ENCODE measurements at regions not wholly inside any gene's neighbourhood (a gene's known extent, or its start where the extent isn't known, plus 50 kb on each side); places are given as distances from the start of the nearest gene placed in this dataset.

DNA sequence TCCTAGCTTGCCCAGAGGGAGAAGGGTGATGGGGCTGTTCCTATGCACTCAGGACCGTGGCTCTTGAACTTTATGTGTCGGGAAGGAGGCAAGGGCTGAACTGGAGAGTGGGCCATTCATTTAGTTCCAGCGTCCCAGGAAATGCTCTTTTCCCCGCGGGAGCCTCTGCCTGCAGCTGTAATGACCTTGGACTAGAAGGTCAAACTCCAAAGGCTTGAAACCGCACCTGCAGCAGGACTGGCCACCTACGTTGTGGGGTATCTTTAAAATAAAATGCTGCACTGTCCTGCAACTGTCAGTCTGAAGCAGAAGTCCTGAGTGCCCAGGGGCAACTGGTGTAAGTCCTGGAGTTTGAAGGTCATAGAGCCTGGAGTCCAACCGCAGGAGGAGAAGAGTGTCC lies 61.5 kb upstream of the LSM6 start:
- Histone ChIP-seq H3K9me3 (no peaks in the 10 kb centered on the region), H3K27ac (no peak overlapping the region), H3K27me3 (no peaks in the 10 kb centered on the region), H3K4me1 (no peaks in the 10 kb centered on the region), H3K36me3 (no peaks in the 10 kb centered on the region), H3K4me3 (no peak overlapping the region)
- no peak for TF ChIP-seq POLR2A (IDR thresholded peaks at IDR 0.05)
- TF ChIP-seq, protein P1, sequence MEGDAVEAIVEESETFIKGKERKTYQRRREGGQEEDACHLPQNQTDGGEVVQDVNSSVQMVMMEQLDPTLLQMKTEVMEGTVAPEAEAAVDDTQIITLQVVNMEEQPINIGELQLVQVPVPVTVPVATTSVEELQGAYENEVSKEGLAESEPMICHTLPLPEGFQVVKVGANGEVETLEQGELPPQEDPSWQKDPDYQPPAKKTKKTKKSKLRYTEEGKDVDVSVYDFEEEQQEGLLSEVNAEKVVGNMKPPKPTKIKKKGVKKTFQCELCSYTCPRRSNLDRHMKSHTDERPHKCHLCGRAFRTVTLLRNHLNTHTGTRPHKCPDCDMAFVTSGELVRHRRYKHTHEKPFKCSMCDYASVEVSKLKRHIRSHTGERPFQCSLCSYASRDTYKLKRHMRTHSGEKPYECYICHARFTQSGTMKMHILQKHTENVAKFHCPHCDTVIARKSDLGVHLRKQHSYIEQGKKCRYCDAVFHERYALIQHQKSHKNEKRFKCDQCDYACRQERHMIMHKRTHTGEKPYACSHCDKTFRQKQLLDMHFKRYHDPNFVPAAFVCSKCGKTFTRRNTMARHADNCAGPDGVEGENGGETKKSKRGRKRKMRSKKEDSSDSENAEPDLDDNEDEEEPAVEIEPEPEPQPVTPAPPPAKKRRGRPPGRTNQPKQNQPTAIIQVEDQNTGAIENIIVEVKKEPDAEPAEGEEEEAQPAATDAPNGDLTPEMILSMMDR (IDR thresholded peaks at IDR 0.05) = no peak
- no peak for TF ChIP-seq POLR2AphosphoS5 (IDR thresholded peaks at IDR 0.05; ENCODE audit: insufficient read depth in 1 of 2, low read depth in 1 of 2)
- no peak for DNase-seq (ENCODE audit: extremely low spot score in 2 of 2)
- intact Hi-C loops (cut with DNase I) = no loop called here

DNA sequence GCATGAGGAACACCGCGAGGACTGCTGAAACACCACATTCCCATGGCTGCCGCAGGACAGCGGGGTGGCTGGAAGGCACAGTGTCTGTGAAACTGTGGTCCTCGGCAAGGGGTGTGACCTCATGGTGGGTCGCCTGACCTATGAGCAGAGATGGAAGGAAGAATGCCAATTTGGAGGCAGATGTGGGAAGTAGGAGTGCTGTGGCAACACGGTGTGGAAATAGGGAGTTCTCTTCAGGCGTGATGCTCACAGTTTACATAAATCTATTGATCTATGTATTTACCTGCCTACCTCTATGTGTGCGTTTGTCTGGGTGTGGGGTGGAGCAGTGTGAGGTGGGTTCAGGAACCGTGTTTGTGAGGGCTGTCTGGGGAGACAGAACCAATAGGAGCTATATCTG lies 62.3 kb upstream of the LSM6 start:
- no peaks in the 10 kb centered on the region for H3K4me1 ChIP-seq

DNA sequence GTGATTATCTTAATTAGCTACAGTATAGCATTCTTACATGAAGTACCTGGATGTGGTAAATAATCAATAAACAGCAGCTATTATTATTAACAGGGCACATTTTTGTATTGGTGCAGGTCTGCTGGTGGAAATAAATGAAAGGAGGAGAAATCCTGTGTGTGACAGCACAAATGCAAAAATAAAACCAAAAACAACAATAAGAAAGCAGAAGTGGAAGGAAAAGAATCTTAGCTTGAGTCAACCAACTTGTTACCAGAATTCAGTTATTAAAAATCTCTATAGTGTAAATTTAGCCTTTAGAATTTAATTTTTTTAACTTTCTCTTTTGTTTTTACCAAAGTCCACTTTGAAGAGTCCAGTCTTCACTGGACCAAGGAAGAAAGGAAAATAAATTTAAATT lies 63.1 kb upstream of the LSM6 start:
- Histone ChIP-seq H3K27me3 (no peaks in the 10 kb centered on the region), H3K9me3 (no peaks in the 10 kb centered on the region), H3K36me3 (no peaks in the 10 kb centered on the region), H3K4me3 (no peak overlapping the region), H3K4me1 (no peaks in the 10 kb centered on the region), H3K27ac (no peak overlapping the region)
- TF ChIP-seq POLR2A (IDR thresholded peaks at IDR 0.05) (no peak), POLR2AphosphoS5 (IDR thresholded peaks at IDR 0.05; ENCODE audit: insufficient read depth in 1 of 2, low read depth in 1 of 2) (no peak)
- TF ChIP-seq, protein P1 (IDR thresholded peaks at IDR 0.05) = no peak
- no peak for DNase-seq (ENCODE audit: extremely low spot score in 2 of 2)
- intact Hi-C loops (cut with DNase I) = no loop called here

More for the DNA sequence above, 62.3 kb upstream of the LSM6 start:
- no peaks in the 10 kb centered on the region for H3K36me3 ChIP-seq
- no peak for DNase-seq (ENCODE audit: extremely low spot score in 2 of 2)
- H3K9me3 ChIP-seq = no peaks in the 10 kb centered on the region
- no peak for TF ChIP-seq POLR2AphosphoS5 (IDR thresholded peaks at IDR 0.05; ENCODE audit: insufficient read depth in 1 of 2, low read depth in 1 of 2)
- TF ChIP-seq, protein P1 (IDR thresholded peaks at IDR 0.05) = no peak
- no peak for TF ChIP-seq POLR2A (IDR thresholded peaks at IDR 0.05)
- H3K27me3 ChIP-seq = no peaks in the 10 kb centered on the region
- H3K27ac ChIP-seq = no peak overlapping the region
- intact Hi-C loops (cut with DNase I) = no loop called here
- no peak overlapping the region for H3K4me3 ChIP-seq

DNA sequence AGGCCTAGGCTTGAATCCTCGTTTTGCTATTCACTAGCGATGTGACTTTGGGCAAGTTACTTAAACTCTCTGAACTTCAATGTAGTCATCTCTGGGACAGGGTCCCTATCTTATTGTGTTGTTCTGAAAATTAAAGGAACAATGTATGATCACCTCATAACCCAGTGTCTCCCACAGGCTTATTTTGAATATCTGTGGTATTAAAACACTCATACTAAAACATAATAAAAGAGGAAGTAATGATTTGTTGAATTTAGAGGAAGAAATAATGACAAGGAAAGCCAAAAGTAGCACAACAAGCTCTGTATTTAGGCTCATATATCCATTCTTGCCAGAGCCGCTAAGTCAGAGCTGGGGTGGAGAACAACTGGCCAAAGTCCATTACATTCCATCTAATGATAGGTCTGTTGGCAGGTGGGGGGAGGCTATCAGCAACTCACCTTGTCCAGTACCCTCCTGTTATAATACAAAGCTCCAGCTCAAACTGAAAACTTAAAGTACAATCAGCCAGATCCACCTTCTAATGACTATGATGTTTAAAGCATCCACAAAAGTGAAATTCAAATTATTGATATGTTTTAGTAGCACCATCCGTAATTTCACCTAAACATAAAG lies 64.5 kb upstream of the LSM6 start:
- intact Hi-C loops (cut with DNase I) = no loop called here
- Histone ChIP-seq H3K36me3 (no peaks in the 10 kb centered on the region), H3K4me3 (no peak overlapping the region), H3K27me3 (no peaks in the 10 kb centered on the region), H3K27ac (no peak overlapping the region), H3K4me1 (no peaks in the 10 kb centered on the region), H3K9me3 (no peaks in the 10 kb centered on the region)
- TF ChIP-seq POLR2A (IDR thresholded peaks at IDR 0.05) (no peak), POLR2AphosphoS5 (IDR thresholded peaks at IDR 0.05; ENCODE audit: insufficient read depth in 1 of 2, low read depth in 1 of 2) (no peak)
- TF ChIP-seq, protein P1 (IDR thresholded peaks at IDR 0.05) = no peak
- DNase-seq (ENCODE audit: extremely low spot score in 2 of 2) = no peak

DNA sequence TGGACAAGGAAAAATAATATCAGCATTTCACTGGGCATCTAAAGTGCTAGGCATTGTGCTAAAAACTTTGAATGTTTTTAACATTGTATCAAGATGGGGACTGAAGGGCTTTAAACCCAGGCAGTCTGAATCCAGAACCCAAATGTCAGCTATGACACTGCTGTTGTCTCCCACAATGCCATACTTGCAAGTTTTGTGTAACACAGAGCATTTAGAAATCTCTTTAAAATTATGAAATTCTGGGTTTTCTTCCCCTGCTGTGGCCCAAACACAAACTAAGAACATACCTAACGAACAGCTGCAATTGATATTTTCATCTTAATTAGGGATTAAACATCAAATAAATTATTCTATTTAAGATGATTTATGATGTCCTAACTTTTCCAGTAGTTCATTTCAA lies 66.8 kb upstream of the LSM6 start:
- no peaks in the 10 kb centered on the region for H3K36me3 ChIP-seq
- intact Hi-C loops (cut with DNase I) = no loop called here
- no peak overlapping the region for H3K27ac ChIP-seq
- H3K4me3 ChIP-seq = no peak overlapping the region
- no peak for DNase-seq (ENCODE audit: extremely low spot score in 2 of 2)
- no peaks in the 10 kb centered on the region for H3K27me3 ChIP-seq
- H3K9me3 ChIP-seq = no peaks in the 10 kb centered on the region
- TF ChIP-seq, protein P1 (IDR thresholded peaks at IDR 0.05) = no peak
- TF ChIP-seq POLR2A (IDR thresholded peaks at IDR 0.05) = no peak
- TF ChIP-seq POLR2AphosphoS5 (IDR thresholded peaks at IDR 0.05; ENCODE audit: insufficient read depth in 1 of 2, low read depth in 1 of 2) = no peak
- no peaks in the 10 kb centered on the region for H3K4me1 ChIP-seq
